Hepatic stellate cell (primary cell): ENCODE measurements at regions not wholly inside any gene's neighbourhood (a gene's known extent, or its start where the extent isn't known, plus 50 kb on each side); places are given as distances from the start of the nearest gene placed in this dataset.
"Not testable (repeated sequence)": the region's sequence is repeated elsewhere in the genome, so short reads cannot be mapped to it uniquely, and the experiment has no call there.

Experiments
- DNase-seq: peaks from one replicate; pipeline ENCODE4 v3.0.0; 2011; ENCODE audit warnings: low spot score

GRCh38 chr7:73918926-73919693 is 58.2 kb downstream of the TMEM270 start:
- DNase-seq = no peak

- DNase-seq = no peak
These were observed 58.9 kb downstream of the TMEM270 start for GRCh38 chr7:73919694-73920375.

- no peak for DNase-seq
These were observed 59.6 kb downstream of the TMEM270 start for GRCh38 chr7:73920406-73921134.

GRCh38 chr7:73921623-73922528 is 60.9 kb downstream of the TMEM270 start:
- no peak for DNase-seq

- DNase-seq = not testable (repeated sequence)
These were observed 67.7 kb downstream of the TMEM270 start for GRCh38 chr7:73928644-73929043.

- DNase-seq = no peak
These were observed 70.5 kb downstream of the TMEM270 start for GRCh38 chr7:73931502-73931901.

- DNase-seq = no peak
These were observed 71.4 kb downstream of the TMEM270 start for GRCh38 chr7:73932364-73932763.

GRCh38 chr7:73933091-73933490 is 72.1 kb downstream of the TMEM270 start:
- DNase-seq = no peak

GRCh38 chr7:73936967-73937366 is 76.0 kb downstream of the TMEM270 start:
- no peak for DNase-seq

GRCh38 chr7:73937650-73938049 is 76.7 kb downstream of the TMEM270 start:
- not testable (repeated sequence) for DNase-seq

GRCh38 chr7:73939528-73939927 is 78.6 kb downstream of the TMEM270 start:
- no peak for DNase-seq

GRCh38 chr7:73940701-73941238 is 79.8 kb downstream of the TMEM270 start:
- DNase-seq = no peak

GRCh38 chr7:73941836-73942551 is 81.0 kb downstream of the TMEM270 start:
- DNase-seq = no peak

GRCh38 chr7:73945022-73945421 is 83.0 kb upstream of the ELN start:
- no peak for DNase-seq

- no peak for DNase-seq
These were observed 79.7 kb upstream of the ELN start for GRCh38 chr7:73948287-73948686.

- no peak for DNase-seq
These were observed 75.7 kb upstream of the ELN start for GRCh38 chr7:73952266-73952665.

GRCh38 chr7:73954181-73954580 is 73.8 kb upstream of the ELN start:
- no peak for DNase-seq

- no peak for DNase-seq
These were observed 73.1 kb upstream of the ELN start for GRCh38 chr7:73954861-73955260.

- DNase-seq = no peak
These were observed 67.4 kb upstream of the ELN start for GRCh38 chr7:73960548-73960947.

GRCh38 chr7:73961991-73962390 is 66.0 kb upstream of the ELN start:
- DNase-seq = not testable (repeated sequence)

GRCh38 chr7:73963252-73963822 is 64.6 kb upstream of the ELN start:
- DNase-seq = no peak
